IMR-90 (cell line): ENCODE measurements at regions not wholly inside any gene's neighbourhood (a gene's known extent, or its start where the extent isn't known, plus 50 kb on each side); places are given as distances from the start of the nearest gene placed in this dataset.

Experiments
- ATAC-seq: fragments of 200-7000 bp; cut with Tn5 transposase; 2 replicates; pipeline ENCODE4 v1.9.1; 2020; ENCODE audit warnings: low read depth, mild to moderate bottlenecking, moderate library complexity
- BruUV-seq: library from RNA; stranded (reverse); fragments of 400-500 nt; replicated peaks from 2 replicates; lab custom pipeline; 2021; lab: Mats Ljungman, UMichigan
- CTCF ChIA-PET: fragments of 300-600 bp; formaldehyde crosslinking; extraction: SDS; loops from one replicate; lab custom pipeline; 2021; ENCODE audit warnings: antibody characterized with exemption; lab: Yijun Ruan, JAX
- POLR2A ChIA-PET: fragments of 300-600 bp; sonication (Branson Sonifier 250); formaldehyde crosslinking; loops from one replicate; lab custom pipeline; 2022; ENCODE audit warnings: antibody characterized with exemption; ENCODE audit not compliant: unreplicated experiment; lab: Charles Lee
- DNase-seq: peaks from one replicate; pipeline ENCODE4 v3.0.0; 2013
- H2AFZ ChIP-seq: replicated peaks from 2 replicates; pipeline ENCODE3; 2013; ENCODE audit warnings: low read length, mild to moderate bottlenecking; ENCODE audit not compliant: poor library complexity
- H2AK5ac ChIP-seq: 2 replicates; pipeline ENCODE4 v1.6.1; 2013; ENCODE audit warnings: low read depth, low read length, inconsistent platforms
- H2AK9ac ChIP-seq: replicated peaks from 2 replicates; pipeline ENCODE3; 2013; ENCODE audit warnings: mild to moderate bottlenecking, low read depth, low read length, moderate library complexity; ENCODE audit not compliant: poor library complexity
- H2BK120ac ChIP-seq: 2 replicates; pipeline ENCODE4 v1.6.1; 2013; ENCODE audit warnings: low read depth, low read length, inconsistent platforms
- H2BK15ac ChIP-seq: 3 replicates; pipeline ENCODE4 v1.6.1; 2013; ENCODE audit warnings: low read depth, low read length, inconsistent platforms
- H2BK20ac ChIP-seq: 2 replicates; pipeline ENCODE4 v1.6.1; 2013; ENCODE audit warnings: low read depth, mild to moderate bottlenecking, inconsistent platforms, low read length, moderate library complexity
- H2BK5ac ChIP-seq: 2 replicates; pipeline ENCODE4 v1.6.1; 2013; ENCODE audit warnings: mild to moderate bottlenecking, low read depth, low read length, inconsistent platforms; ENCODE audit not compliant: poor library complexity, severe bottlenecking
- H3K14ac ChIP-seq: replicated peaks from 2 replicates; pipeline ENCODE4 v1.6.1; 2013; ENCODE audit warnings: low read depth, low read length, inconsistent platforms
- H3K18ac ChIP-seq: 2 replicates; pipeline ENCODE4 v1.6.1; 2013; ENCODE audit warnings: low read depth, low read length, control low read depth
- H3K23ac ChIP-seq: 2 replicates; pipeline ENCODE4 v1.6.1; 2013; ENCODE audit warnings: low read depth, low read length, inconsistent platforms
- H3K27ac ChIP-seq: 2 replicates; pipeline ENCODE4 v1.5.1; 2013; ENCODE audit warnings: mild to moderate bottlenecking, control low read depth, low read length; ENCODE audit not compliant: insufficient read depth
- H3K27me3 ChIP-seq: 2 replicates; pipeline ENCODE4 v1.6.1; 2013; ENCODE audit warnings: low read length; ENCODE audit not compliant: control insufficient read depth, insufficient read depth
- H3K36me3 ChIP-seq: 2 replicates; pipeline ENCODE4 v1.6.1; 2013; ENCODE audit warnings: low read length, mixed read lengths; ENCODE audit not compliant: control insufficient read depth, insufficient read depth
- H3K4ac ChIP-seq: 2 replicates; pipeline ENCODE4 v1.6.1; 2013; ENCODE audit warnings: low read depth, low read length, inconsistent platforms
- H3K4me1 ChIP-seq: 2 replicates; pipeline ENCODE4 v1.6.1; 2013; ENCODE audit warnings: low read length, mixed read lengths; ENCODE audit not compliant: control insufficient read depth, insufficient read depth
- H3K4me2 ChIP-seq: 2 replicates; pipeline ENCODE4 v1.6.1; 2013; ENCODE audit warnings: low read depth, mild to moderate bottlenecking, control low read depth, low read length, moderate library complexity
- H3K4me3 ChIP-seq: 2 replicates; pipeline ENCODE4 v1.5.1; 2013; ENCODE audit warnings: low read depth, mild to moderate bottlenecking, control low read depth, low read length, moderate library complexity; ENCODE audit not compliant: insufficient read depth
- H3K56ac ChIP-seq: 2 replicates; pipeline ENCODE4 v1.6.1; 2013; ENCODE audit warnings: low read length, inconsistent platforms; ENCODE audit not compliant: insufficient read depth; ENCODE audit errors: extremely low read depth
- H3K79me1 ChIP-seq, 2 experiments: 2 replicates each; pipeline ENCODE4 v1.6.1; 2013; ENCODE audit warnings: low read length in 2 of 2, inconsistent platforms in 1 of 2, low read depth in 1 of 2
- H3K9ac ChIP-seq: 2 replicates; pipeline ENCODE4 v1.6.1; 2013; ENCODE audit warnings: low read depth, low read length, control low read depth
- H3K9me1 ChIP-seq: 2 replicates; pipeline ENCODE4 v1.6.1; 2013; ENCODE audit warnings: low read length, inconsistent platforms; ENCODE audit not compliant: insufficient read depth
- H3K9me3 ChIP-seq: 2 replicates; pipeline ENCODE4 v1.6.1; 2013; ENCODE audit warnings: low read length; ENCODE audit not compliant: control insufficient read depth, insufficient read depth
- H4K20me1 ChIP-seq: 2 replicates; pipeline ENCODE4 v1.6.1; 2013; ENCODE audit warnings: low read length, inconsistent platforms; ENCODE audit not compliant: insufficient read depth
- H4K5ac ChIP-seq: 2 replicates; pipeline ENCODE4 v1.6.1; 2013; ENCODE audit warnings: mild to moderate bottlenecking, low read depth, low read length, control low read depth
- H4K8ac ChIP-seq, 2 experiments: 2 replicates each; pipeline ENCODE4 v1.6.1; 2013; ENCODE audit warnings: low read depth in 2 of 2, low read length in 2 of 2, control low read depth in 1 of 2, inconsistent platforms in 1 of 2
- H4K91ac ChIP-seq: 2 replicates; pipeline ENCODE4 v1.6.1; 2013; ENCODE audit warnings: low read depth, low read length, inconsistent platforms; ENCODE audit not compliant: insufficient read depth
- BHLHE40 ChIP-seq: fragments of 150-350 bp; IDR thresholded peaks from 2 replicates; pipeline ENCODE4 v1.6.1; 2016; ENCODE audit warnings: mild to moderate bottlenecking, low read depth, low read length
- CEBPB ChIP-seq: IDR thresholded peaks from 2 replicates; pipeline ENCODE4 v1.6.1; 2012; ENCODE audit warnings: low read depth, low read length, improper control_type of control experiment
- CTCF ChIP-seq: conservative IDR thresholded peaks from 2 replicates; pipeline ENCODE4 v1.5.1; 2012; ENCODE audit warnings: mild to moderate bottlenecking, low read depth, low read length, improper control_type of control experiment
- ELK1 ChIP-seq: fragments of 150-350 bp; IDR thresholded peaks from 2 replicates; pipeline ENCODE4 v1.6.1; 2016; ENCODE audit warnings: low read depth, mild to moderate bottlenecking, low read length, moderate library complexity, borderline replicate concordance
- FOS ChIP-seq: fragments of 150-350 bp; IDR thresholded peaks from 2 replicates; pipeline ENCODE4 v1.6.1; 2016; ENCODE audit warnings: low read depth, low read length
- MAFK ChIP-seq: IDR thresholded peaks from 2 replicates; pipeline ENCODE4 v1.6.1; 2012; ENCODE audit warnings: low read depth, low read length, improper control_type of control experiment
- MAZ ChIP-seq: IDR thresholded peaks from 2 replicates; pipeline ENCODE4 v1.6.1; 2012; ENCODE audit warnings: low read depth, mild to moderate bottlenecking, low read length, improper control_type of control experiment, moderate library complexity, borderline replicate concordance
- POLR2A ChIP-seq: IDR thresholded peaks from 2 replicates; pipeline ENCODE4 v1.6.1; 2012; ENCODE audit warnings: mild to moderate bottlenecking, low read depth, low read length
- RAD21 ChIP-seq: IDR thresholded peaks from 2 replicates; pipeline ENCODE4 v1.6.1; 2012; ENCODE audit warnings: low read length, improper control_type of control experiment
- SMC3 ChIP-seq: fragments of 150-350 bp; IDR thresholded peaks from 2 replicates; pipeline ENCODE4 v1.6.1; 2016; ENCODE audit warnings: low read depth, mild to moderate bottlenecking, antibody characterized with exemption, low read length, moderate library complexity
- USF2 ChIP-seq: fragments of 150-350 bp; IDR thresholded peaks from 2 replicates; pipeline ENCODE4 v1.6.1; 2017; ENCODE audit warnings: mild to moderate bottlenecking, antibody characterized with exemption, low read length, low read depth
- WGBS, 2 experiments: methylation state at CpG; one replicate each; pipeline versions ENCODE4 v1.1.5 to v1.1.7; 2013; ENCODE audit warnings: missing lambda C conversion rate in 2 of 2; ENCODE audit not compliant: insufficient read length in 1 of 2; ENCODE audit errors: extremely low coverage in 2 of 2; 5-methylcytosine and 5-hydroxymethylcytosine counted together
- dilution Hi-C: fragments of 300-500 bp; cut with HindIII; formaldehyde crosslinking; loops from one replicate; pipeline ENCODE4 v1.14.3; 2018; ENCODE audit warnings: low sequenced_read_pairs; ENCODE audit not compliant: unreplicated experiment
- in situ Hi-C: fragments of 300-500 bp; cut with MboI; formaldehyde crosslinking; loops from 3 replicates; pipeline ENCODE4 v1.14.3; 2019; ENCODE audit warnings: low sequenced_read_pairs, inconsistent platforms, mixed read lengths
- intact Hi-C: fragments of 100-400 bp; cut with micrococcal nuclease; formaldehyde crosslinking; loops from 2 replicates; pipeline ENCODE4 v1.10.0; 2022

GRCh38 chr11:92313784-92314183 lies 89.2 kb downstream of the FAT3 start:
- Histone ChIP-seq H4K91ac (no peak overlapping the region), H3K18ac (no peak overlapping the region), H3K9me3 (no peaks in the 10 kb centered on the region), H2BK20ac (no peak overlapping the region), H2BK120ac (no peak overlapping the region), H3K14ac (no peak overlapping the region), H3K4me3 (no peak overlapping the region), H3K36me3 (no peaks in the 10 kb centered on the region), H2BK5ac (no peak overlapping the region), H3K9me1 (no peaks in the 10 kb centered on the region), H3K4me2 (no peak overlapping the region), H3K79me1 (no peaks in the 10 kb centered on the region), H3K27ac (no peak overlapping the region), H2BK15ac (no peak overlapping the region), H4K20me1 (no peaks in the 10 kb centered on the region), H4K8ac (no peak overlapping the region), H3K56ac (no peak overlapping the region), H3K4me1 (no peaks in the 10 kb centered on the region), H2AK9ac (no peak overlapping the region), H4K5ac (no peak overlapping the region), H3K4ac (no peak overlapping the region), H2AFZ (no peak overlapping the region), H2AK5ac (no peak overlapping the region), H3K23ac (no peak overlapping the region), H3K27me3 (no peaks in the 10 kb centered on the region; the same call in 1 of the 2 replicates), H3K9ac (no peak overlapping the region)
- TF ChIP-seq RAD21 (no peak), ELK1 (no peak), SMC3 (no peak), MAZ (no peak), CEBPB (no peak), POLR2A (no peak), BHLHE40 (no peak), USF2 (no peak), FOS (no peak), CTCF (no peak), MAFK (no peak)
- dilution Hi-C loops (no loop called here), intact Hi-C loops (no loop called here), in situ Hi-C loops (no loop called here)
- no TSS peak for BruUV-seq
- ChIA-PET CTCF (no interaction called here), POLR2A (no interaction called here)
- no CpG with 5 or more reads among the region's 5 CpGs for WGBS, 2 experiments
- ATAC-seq (no peak; the same call in 1 of the 2 replicates), DNase-seq (no peak)
